GM23248 (cell line): ENCODE measurements at regions not wholly inside any gene's neighbourhood (a gene's known extent, or its start where the extent isn't known, plus 50 kb on each side); places are given as distances from the start of the nearest gene placed in this dataset.

Experiments
- DNase-seq: peaks from one replicate; pipeline ENCODE4 v3.0.0-alpha.2; 2015
- H2AFZ ChIP-seq: fragments of 200-600 bp; sonication (generic); 2 replicates; pipeline ENCODE4 v1.6.1; 2016; ENCODE audit warnings: antibody characterized with exemption
- H3F3A ChIP-seq: fragments of 200-600 bp; sonication (generic); 2 replicates; pipeline ENCODE4 v1.6.1; 2016; ENCODE audit warnings: mild to moderate bottlenecking, antibody characterized with exemption, mixed run types; ENCODE audit not compliant: insufficient read depth
- H3K27ac ChIP-seq: fragments of 200-600 bp; sonication (generic); 2 replicates; pipeline ENCODE4 v1.5.1; 2016; ENCODE audit warnings: mild to moderate bottlenecking
- H3K27me3 ChIP-seq: fragments of 200-600 bp; sonication (generic); replicated peaks from 2 replicates; pipeline ENCODE4 v1.6.1; 2016; ENCODE audit warnings: mild to moderate bottlenecking; ENCODE audit not compliant: insufficient read depth
- H3K36me3 ChIP-seq: fragments of 200-600 bp; sonication (generic); 2 replicates; pipeline ENCODE4 v1.6.1; 2016; ENCODE audit warnings: low read depth, mild to moderate bottlenecking
- H3K4me1 ChIP-seq: fragments of 200-600 bp; sonication (generic); 2 replicates; pipeline ENCODE4 v1.6.1; 2016; ENCODE audit warnings: mild to moderate bottlenecking; ENCODE audit not compliant: insufficient read depth
- H3K4me2 ChIP-seq: fragments of 200-600 bp; sonication (generic); one replicate; pipeline ENCODE4 v1.6.1; 2016; ENCODE audit warnings: mild to moderate bottlenecking; ENCODE audit not compliant: unreplicated experiment
- H3K4me3 ChIP-seq: fragments of 200-600 bp; sonication (generic); 2 replicates; pipeline ENCODE4 v1.5.1; 2016; ENCODE audit warnings: mild to moderate bottlenecking
- H3K79me2 ChIP-seq: fragments of 200-600 bp; sonication (generic); 2 replicates; pipeline ENCODE4 v1.6.1; 2016; ENCODE audit warnings: mild to moderate bottlenecking; ENCODE audit not compliant: insufficient read depth
- H3K9ac ChIP-seq: fragments of 200-600 bp; sonication (generic); 2 replicates; pipeline ENCODE4 v1.6.1; 2016; ENCODE audit warnings: mild to moderate bottlenecking
- H3K9me2 ChIP-seq: fragments of 200-600 bp; sonication (generic); 2 replicates; pipeline ENCODE4 v1.6.1; 2016; ENCODE audit warnings: mixed run types, mild to moderate bottlenecking, moderate library complexity; ENCODE audit not compliant: insufficient read depth
- H3K9me3 ChIP-seq: fragments of 200-600 bp; sonication (generic); one replicate; pipeline ENCODE4 v1.6.1; 2017; ENCODE audit warnings: low read depth
- H4K20me1 ChIP-seq: fragments of 200-600 bp; sonication (generic); 2 replicates; pipeline ENCODE4 v1.6.0; 2016; ENCODE audit not compliant: insufficient read depth
- EZH2 ChIP-seq: fragments of 200-600 bp; sonication (generic); IDR thresholded peaks from 2 replicates; pipeline ENCODE4 v1.6.1; 2018; ENCODE audit warnings: antibody characterized with exemption, mild to moderate bottlenecking; ENCODE audit not compliant: insufficient read depth, poor library complexity, severe bottlenecking
- EZH2phosphoT487 ChIP-seq: fragments of 200-600 bp; sonication (generic); IDR thresholded peaks from 2 replicates; pipeline ENCODE4 v1.6.1; 2018; ENCODE audit warnings: antibody characterized with exemption, moderate library complexity, mild to moderate bottlenecking, low read depth; ENCODE audit not compliant: insufficient read depth
- WGBS, 2 experiments: methylation state at CpG; one replicate each; pipeline ENCODE4 v1.1.6; 2015 to 2017; ENCODE audit warnings: low lambda C conversion rate in 2 of 2, low coverage in 1 of 2; ENCODE audit errors: missing lambda C conversion rate in 2 of 2; 5-methylcytosine and 5-hydroxymethylcytosine counted together
- in situ Hi-C: fragments of 300-500 bp; cut with MboI; formaldehyde crosslinking; loops from 2 replicates; pipeline ENCODE4 v1.15.0; 2020

DNA sequence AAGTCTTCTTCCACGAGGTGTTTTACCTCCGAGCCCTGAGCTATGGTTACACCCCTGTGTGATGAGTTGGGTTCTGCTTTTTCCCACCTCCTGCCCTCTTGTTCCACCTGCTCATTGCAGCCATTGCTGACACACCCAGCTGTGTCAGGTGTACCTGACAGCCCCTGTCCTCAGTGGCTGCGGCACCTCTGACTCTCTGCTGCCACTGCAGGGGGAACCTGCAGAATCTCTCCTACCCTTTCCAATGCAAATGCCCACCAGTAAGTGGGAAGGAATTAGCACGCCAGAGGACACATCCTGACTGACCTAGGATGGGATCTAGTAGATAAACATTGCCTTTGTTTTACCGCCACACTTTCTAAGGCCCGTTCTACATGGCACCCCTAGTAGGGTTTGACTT, 600.9 kb upstream of the MKI67 start:
- no peak overlapping the region for H2AFZ ChIP-seq
- in situ Hi-C loops = no loop called here
- H3K4me1 ChIP-seq = no peaks in the 10 kb centered on the region
- no peaks in the 10 kb centered on the region for H3F3A ChIP-seq
- H3K4me3 ChIP-seq = no peak overlapping the region
- H3K27ac ChIP-seq = no peak overlapping the region
- H3K36me3 ChIP-seq = no peaks in the 10 kb centered on the region
- H3K79me2 ChIP-seq = no peaks in the 10 kb centered on the region
- TF ChIP-seq EZH2phosphoT487 (no peak), EZH2 (no peak)
- no peaks in the 10 kb centered on the region for H3K9me2 ChIP-seq
- no peaks in the 10 kb centered on the region for H4K20me1 ChIP-seq
- H3K27me3 ChIP-seq = no peaks in the 10 kb centered on the region
- H3K9me3 ChIP-seq = no peaks in the 10 kb centered on the region
- no peak for DNase-seq
- H3K9ac ChIP-seq = no peak overlapping the region
- H3K4me2 ChIP-seq = no peak overlapping the region
- WGBS, 2 experiments = 43 to 52% methylated on average over 6 of the region's 6 CpGs

DNA sequence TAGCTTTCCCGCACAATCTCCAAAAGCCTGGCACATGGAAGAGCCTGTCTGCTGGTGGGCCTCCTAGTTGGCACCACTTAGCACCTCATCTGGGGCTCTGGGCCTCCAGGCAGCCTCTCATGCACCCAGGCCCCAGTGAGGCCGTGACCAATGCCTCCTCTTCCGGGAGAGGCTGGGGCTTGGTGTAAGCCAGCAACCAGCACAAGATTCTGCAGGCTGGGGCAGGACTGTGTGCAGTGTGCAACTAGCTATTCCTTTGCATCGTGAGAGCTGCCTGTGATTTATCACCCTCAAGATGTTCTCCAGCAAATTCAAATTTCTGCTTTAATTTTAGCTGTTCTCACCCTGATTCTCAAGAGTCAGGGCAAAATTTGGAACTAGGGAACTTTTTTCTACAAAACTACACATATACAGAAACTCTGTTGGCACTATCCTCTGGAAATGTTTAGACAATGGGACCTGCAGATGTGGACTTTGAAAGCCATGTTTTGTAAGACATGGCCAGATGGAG, 603.7 kb upstream of the MKI67 start:
- H3K4me1 ChIP-seq = no peaks in the 10 kb centered on the region
- no peaks in the 10 kb centered on the region for H3K9me2 ChIP-seq
- H3K27me3 ChIP-seq = no peaks in the 10 kb centered on the region
- no peak overlapping the region for H2AFZ ChIP-seq
- in situ Hi-C loops = no loop called here
- H3K27ac ChIP-seq = no peak overlapping the region
- TF ChIP-seq EZH2phosphoT487 = no peak
- TF ChIP-seq EZH2 = no peak
- no peaks in the 10 kb centered on the region for H3K9me3 ChIP-seq
- WGBS, 2 experiments = 7 to 11% methylated on average over 4 of the region's 4 CpGs
- no peak overlapping the region for H3K4me3 ChIP-seq
- H4K20me1 ChIP-seq = no peaks in the 10 kb centered on the region
- H3K9ac ChIP-seq = no peak overlapping the region
- no peak for DNase-seq
- no peaks in the 10 kb centered on the region for H3K36me3 ChIP-seq
- H3K4me2 ChIP-seq = no peak overlapping the region
- no peaks in the 10 kb centered on the region for H3F3A ChIP-seq
- no peaks in the 10 kb centered on the region for H3K79me2 ChIP-seq

DNA sequence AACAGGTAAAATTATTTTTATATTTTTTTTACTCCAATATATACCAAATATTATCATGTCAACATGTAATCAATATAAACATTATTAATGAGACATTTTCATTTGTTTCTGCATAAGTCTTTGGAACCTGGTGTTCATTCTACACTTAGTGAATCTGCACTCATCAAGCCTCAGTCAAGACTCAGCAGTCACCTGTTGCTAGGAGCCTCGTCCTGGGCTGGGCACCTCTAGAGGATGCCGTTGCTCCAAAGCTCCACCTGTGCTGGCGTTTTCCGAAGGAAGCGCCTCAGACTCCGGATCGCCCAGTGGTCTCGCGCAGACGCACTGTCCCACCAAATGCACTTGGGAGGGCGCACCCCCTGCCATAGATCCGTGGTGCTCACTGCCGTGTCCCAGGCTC, 604.7 kb upstream of the MKI67 start:
- no peak overlapping the region for H3K4me3 ChIP-seq
- no peaks in the 10 kb centered on the region for H3K4me1 ChIP-seq
- no peaks in the 10 kb centered on the region for H3K27me3 ChIP-seq
- H3F3A ChIP-seq = no peaks in the 10 kb centered on the region
- no peak for DNase-seq
- no peaks in the 10 kb centered on the region for H3K79me2 ChIP-seq
- no peak overlapping the region for H3K4me2 ChIP-seq
- H2AFZ ChIP-seq = no peak overlapping the region
- H3K27ac ChIP-seq = no peak overlapping the region
- H3K9me2 ChIP-seq = no peaks in the 10 kb centered on the region
- TF ChIP-seq EZH2phosphoT487 (no peak), EZH2 (no peak)
- no peaks in the 10 kb centered on the region for H4K20me1 ChIP-seq
- in situ Hi-C loops = no loop called here
- H3K9me3 ChIP-seq = no peaks in the 10 kb centered on the region
- H3K9ac ChIP-seq = no peak overlapping the region
- 63 to 67% methylated on average over 13 of the region's 13 CpGs for WGBS, 2 experiments
- no peaks in the 10 kb centered on the region for H3K36me3 ChIP-seq

DNA sequence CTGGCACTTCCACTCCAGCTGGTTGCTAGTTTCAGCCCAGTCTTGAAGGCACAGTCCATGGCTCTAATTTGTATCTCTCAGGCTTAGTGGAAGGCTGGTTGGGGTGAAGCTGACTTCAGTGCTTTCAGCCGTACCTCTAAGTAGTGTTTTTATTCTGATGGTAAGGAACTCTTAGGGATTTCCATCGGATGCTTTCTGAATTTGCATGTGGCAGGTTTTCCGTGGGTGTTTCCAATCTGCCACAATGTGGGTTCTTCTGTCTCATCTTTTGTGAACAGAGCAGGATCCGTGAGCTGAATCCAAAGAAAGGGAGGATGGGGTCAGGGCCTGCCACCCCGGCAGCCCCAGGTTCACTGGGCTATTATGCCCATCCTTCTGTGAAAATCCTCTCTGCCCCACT, 607.9 kb upstream of the MKI67 start:
- WGBS, 2 experiments = 41 to 55% methylated on average over 5 of the region's 5 CpGs
- Histone ChIP-seq H3K9me3 (no peaks in the 10 kb centered on the region), H3K9me2 (no peaks in the 10 kb centered on the region), H3K79me2 (no peaks in the 10 kb centered on the region), H3K27ac (no peak overlapping the region), H3F3A (no peaks in the 10 kb centered on the region), H3K4me2 (no peak overlapping the region), H3K36me3 (no peaks in the 10 kb centered on the region), H3K4me1 (no peaks in the 10 kb centered on the region), H3K4me3 (no peak overlapping the region), H3K9ac (no peak overlapping the region), H3K27me3 (no peaks in the 10 kb centered on the region), H4K20me1 (no peaks in the 10 kb centered on the region), H2AFZ (no peak overlapping the region)
- DNase-seq = no peak
- TF ChIP-seq EZH2 (no peak), EZH2phosphoT487 (no peak)
- in situ Hi-C loops = no loop called here

DNA sequence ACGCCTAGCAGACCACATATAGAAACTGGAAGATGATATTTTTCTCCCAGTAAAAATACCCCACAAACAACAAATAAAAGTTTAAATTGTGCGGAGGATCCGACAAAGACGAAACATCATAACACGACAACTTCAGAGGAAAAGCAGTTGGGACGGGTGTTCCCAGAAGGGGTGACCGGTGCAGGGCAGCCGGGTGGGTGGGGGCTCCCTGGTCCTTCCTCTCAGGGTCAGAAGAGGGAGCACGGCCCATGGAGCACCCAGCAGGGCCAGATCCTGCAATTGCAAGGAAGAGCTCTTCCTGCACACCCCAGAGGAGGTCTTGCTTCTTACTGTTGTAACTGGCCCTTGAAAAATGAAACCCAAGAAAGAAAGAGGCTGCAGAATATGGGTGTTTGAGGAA, 608.5 kb upstream of the MKI67 start:
- Histone ChIP-seq H3K4me2 (no peak overlapping the region), H3K27ac (no peak overlapping the region), H3K36me3 (no peaks in the 10 kb centered on the region), H3K27me3 (no peaks in the 10 kb centered on the region), H3F3A (no peaks in the 10 kb centered on the region), H3K4me3 (no peak overlapping the region), H3K79me2 (no peaks in the 10 kb centered on the region), H4K20me1 (no peaks in the 10 kb centered on the region), H2AFZ (no peak overlapping the region), H3K4me1 (no peaks in the 10 kb centered on the region), H3K9me2 (no peaks in the 10 kb centered on the region), H3K9ac (no peak overlapping the region), H3K9me3 (no peaks in the 10 kb centered on the region)
- WGBS, 2 experiments = 68 to 77% methylated on average over 8 to 9 of the region's 9 CpGs
- in situ Hi-C loops = no loop called here
- no peak for TF ChIP-seq EZH2
- no peak for TF ChIP-seq EZH2phosphoT487
- no peak for DNase-seq
